Endometrium (tissue), 2 donors: ENCODE measurements at regions not wholly inside any gene's neighbourhood (a gene's known extent, or its start where the extent isn't known, plus 50 kb on each side); places are given as distances from the start of the nearest gene placed in this dataset.
"Not testable (repeated sequence)": the region's sequence is repeated elsewhere in the genome, so short reads cannot be mapped to it uniquely, and the experiment has no call there.

Experiments used
- FAIRE-seq: peaks from 2 replicates; lab custom pipeline; 2012; peaks lifted over from hg19 to GRCh38; lab: Jason Lieb, UNC
- donor health status: control.
- donor health status: control.

DNA sequence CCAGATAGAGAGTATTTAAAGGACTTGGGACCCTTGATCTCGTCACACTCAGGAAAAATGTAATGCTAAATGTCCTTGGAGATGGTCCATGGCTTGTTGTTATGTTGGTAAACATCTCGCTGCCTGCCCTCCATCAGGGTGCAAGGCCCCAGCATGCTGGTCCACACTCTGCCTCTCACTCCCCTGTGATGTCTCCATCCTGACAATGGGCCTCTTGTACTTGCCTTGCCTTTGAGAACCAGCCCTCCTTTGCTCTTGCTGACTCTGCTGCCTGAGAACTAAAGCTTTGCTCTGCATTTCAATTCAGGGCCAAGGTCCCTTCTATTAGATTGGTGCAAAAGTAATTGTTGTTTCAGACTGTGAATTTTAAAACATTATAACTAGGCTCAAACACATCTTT is 131.0 kb upstream of the LMNTD1 start:
- FAIRE-seq, result no peak

DNA sequence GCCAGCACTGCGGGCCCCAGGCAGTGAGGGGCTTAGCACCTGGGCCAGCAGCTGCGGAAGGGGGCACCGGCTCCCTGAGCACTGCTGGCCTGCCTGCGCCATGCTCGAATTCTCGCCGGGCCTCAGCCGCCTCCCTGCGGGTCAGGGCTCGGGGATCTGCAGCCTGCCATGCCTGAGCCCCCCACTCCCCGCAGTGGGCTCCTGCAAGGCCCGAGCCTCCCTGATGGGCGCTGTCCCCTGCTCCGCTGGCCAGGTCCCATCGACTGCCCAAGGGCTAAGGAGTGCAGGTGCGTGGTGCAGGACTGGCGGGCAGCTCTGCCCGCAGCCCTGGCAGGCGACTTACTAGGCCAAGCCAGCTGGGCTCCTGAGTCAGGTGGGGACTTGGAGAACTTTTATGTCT is 133.3 kb upstream of the LMNTD1 start:
- no peak for FAIRE-seq

DNA sequence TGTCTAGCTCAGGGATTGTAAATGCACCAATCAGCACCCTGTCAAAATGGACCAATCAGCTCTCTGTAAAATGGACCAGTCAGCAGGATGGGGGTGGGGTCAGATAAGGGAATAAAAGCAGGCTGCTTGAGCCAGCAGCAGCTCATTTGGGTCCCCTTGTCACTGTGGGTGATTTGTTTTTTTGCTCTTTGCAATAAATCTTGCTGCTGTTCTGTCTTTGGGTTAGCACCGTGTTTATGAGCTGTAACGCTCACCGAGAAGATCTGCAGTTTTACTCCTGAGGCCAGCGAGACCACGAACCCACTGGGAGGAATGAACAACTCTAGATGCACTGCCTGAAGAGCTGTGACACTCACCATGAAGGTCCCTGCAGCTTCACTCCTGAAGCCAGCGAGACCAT is 134.1 kb upstream of the LMNTD1 start:
- no peak for FAIRE-seq

DNA sequence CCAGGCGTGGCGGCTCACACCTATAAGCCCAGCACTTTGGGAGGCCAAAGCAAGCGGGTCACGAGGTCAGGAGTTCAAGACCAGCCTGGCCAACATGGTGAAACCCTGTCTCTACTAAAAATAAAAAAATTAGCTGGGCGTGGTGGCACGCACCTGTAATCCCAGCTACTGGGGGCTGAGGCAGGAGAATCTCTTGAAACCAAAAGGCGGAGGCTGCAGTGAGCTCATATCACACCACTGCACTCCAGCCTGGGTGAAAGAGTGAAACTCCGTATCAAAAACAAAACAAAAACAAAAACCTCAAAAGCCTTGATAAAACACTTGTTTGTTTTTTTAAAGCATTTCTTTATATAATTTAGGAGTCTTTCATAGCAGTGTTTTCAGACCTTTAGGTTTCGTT is 135.8 kb upstream of the LMNTD1 start:
- FAIRE-seq, result not testable (repeated sequence)

DNA sequence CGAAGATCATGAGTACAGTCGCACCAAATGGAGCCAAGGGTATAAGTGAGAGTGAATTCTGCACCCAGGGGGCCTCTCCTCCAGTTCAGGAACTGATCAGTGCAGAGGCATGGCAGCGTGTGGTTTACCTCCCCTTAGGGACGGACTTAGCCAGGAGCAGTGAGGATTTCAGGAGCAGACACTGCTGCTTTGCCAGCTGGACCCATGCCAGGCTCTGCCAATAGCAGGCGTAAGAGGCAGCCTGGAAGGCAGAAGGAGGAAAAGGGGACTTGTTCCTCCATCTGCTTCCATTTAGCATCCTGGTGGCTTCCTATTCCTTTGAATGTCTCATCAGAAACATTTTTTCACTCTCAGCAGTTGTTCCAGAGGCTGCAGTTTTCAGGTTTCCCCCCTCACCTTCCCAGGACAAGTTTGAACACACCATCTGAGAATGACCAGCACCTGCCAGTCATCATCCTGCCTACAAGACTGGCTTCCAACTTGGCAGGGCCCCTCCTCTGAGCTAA is 137.0 kb upstream of the LMNTD1 start:
- no peak for FAIRE-seq

DNA sequence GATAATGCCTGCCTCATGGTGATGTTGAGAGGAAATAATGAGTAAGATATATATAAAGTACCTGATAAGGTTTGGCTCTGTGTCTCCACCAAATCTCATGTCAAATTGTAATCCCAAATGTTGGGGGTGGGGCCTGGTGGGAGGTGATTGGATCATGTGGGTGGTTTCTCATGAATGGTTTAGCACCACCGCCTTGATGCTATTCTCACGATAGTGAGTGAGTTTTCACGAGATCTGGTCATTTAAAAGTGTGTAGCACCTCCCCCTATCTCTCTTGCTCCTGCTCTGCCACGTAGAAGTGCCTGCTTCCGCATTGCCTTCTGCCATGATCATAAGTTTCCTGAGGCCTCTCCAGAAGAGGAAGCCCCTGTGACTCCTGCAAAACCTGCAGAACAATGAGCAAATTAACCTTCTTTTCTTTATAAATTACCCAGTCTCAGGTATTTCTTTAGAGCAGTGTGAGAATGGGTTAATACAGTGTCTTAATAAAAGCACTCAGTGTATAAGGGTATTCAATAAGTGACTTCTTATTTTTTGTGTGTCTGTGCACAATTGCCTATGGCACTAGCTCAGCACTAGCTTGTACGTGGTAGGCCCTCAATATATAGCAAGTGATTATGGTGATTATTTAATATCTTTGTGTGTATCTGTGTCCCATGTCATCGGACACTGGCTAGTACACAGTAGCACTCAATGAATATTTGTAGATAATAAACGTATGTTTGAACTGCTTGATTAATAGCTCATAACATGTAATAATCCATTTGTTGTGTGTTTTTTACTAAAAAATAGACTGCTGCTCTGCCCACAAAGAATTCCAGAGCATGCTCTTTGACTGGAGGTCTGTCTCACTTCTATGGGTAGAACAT is 138.1 kb upstream of the LMNTD1 start:
- FAIRE-seq, result no peak

DNA sequence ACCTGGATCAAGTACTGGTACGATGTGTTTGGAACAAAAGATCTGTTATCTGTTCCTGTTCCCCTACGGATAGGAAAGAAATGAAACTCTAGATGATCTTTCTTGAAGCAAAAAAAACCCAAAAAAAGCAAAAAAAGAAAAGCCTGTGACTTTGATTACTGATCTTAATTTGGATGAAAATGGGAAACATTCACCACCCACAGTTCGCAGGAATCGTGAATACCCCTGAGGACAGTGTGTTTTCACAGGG is 138.7 kb upstream of the LMNTD1 start:
- no peak for FAIRE-seq

DNA sequence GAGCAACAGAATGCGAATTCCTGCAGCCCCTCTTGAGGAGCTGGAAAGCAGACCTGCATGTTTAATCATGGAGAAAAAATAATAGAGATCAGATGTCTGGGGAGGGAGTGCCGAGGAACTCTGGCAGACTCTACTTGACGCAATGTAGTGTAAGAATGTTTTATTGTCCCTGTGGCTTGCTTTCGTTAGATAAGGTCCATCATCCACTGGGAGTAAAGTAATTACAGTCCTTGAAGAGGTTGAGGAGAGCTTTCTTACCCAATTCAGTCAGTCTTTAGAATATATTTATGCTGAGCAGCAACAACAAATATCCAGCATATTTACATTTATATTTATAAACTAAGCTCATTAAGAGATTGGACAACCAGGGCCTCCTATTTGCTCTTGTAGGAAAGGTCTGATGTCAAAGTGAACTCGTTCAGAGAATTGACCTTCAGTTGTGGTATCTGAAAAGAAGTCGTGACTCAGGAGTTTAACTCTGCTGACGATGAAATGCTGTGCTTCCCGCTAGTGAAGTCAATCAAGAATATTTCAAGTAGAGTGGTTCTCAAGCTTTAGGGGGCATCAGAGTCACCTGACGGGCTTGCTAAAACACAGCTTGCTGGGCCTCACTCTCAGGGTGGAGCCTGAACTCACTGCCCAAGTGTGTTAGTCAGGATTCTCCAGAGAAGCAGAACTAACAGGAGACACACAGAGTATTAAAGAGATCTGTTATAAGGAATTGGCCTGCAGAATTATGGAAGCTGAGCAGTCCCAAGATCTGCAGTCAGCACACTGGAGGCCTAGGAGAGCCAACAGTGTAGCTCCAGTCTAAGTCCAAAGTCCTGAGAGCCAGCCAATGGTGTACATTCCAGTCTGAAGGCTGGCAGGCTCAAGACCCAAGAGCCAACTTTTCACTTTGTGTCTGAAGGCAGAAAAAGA is 139.3 kb upstream of the LMNTD1 start:
- no peak for FAIRE-seq

DNA sequence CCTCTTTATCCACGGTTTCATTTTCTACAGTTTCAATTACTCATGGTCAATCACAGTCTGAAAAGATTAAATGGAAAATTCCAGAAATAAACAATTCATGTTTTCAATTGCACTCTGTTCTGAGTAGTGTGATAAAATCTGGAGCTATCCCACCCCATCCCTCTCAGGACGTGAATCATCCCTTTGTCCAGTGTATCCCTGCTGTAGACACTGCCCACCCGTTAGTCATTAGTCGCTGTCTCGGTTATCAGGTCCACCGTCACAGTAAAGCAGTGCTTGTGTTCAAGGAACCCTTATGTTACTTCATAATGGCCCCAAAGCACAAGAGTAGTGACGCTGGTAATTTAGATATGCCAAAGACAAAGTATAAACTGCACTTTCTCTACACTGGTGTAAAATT is 141.0 kb upstream of the LMNTD1 start:
- FAIRE-seq, result peak; percentile 31

DNA sequence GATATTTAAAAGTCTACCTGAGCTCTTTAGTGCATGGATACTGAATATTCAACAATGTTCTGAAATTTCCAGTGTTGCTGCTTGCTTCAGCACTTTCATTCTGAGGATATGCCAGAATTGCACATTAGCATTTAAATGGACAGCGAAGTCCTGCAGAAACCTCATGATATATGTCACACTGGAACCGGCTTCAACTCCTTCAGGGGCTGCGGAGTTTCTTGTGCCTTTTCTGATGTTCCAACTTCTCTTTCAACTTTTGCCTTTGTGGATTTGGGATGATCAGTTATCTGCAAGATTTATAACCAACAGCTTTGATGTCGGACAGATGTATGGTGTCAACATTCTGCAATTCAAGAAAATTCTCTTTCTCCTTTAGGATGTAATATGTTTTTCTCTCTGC is 142.5 kb upstream of the LMNTD1 start:
- FAIRE-seq, result no peak

DNA sequence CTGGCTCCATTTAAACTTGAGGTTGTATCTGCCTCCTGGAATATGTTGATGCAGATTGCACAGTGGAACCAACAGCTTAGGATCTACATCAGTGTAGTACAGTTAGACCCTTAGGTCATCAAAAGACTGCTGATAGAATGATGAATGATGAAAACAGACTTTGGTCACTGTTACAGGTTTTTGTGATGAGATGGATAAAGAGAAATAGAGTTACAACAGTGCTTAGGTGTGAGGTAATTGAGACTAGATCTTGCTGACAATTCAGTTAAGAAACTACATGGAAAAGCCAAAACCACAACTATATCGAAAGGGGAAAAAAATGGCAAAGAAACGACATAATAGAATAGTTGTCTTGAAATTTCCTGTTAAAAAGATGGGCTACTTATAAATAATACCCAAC is 145.7 kb upstream of the LMNTD1 start:
- no peak for FAIRE-seq

DNA sequence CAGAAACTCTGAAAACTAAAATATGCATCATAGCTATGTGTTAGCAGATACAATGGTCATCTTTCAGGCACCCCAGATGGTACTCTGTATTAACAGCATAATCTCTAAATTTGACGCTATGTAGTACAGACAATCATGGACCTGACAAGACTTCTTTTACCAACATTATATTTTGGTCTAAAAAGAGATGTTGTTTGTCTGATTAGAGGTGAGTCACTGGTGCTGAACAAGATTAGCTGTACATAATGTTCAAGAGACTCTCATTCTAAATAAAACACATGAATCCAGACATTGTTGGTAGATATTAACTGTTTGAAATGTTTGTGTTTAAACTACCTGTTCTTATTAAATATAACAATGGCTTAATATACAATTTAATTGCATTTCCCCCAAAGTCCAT is 146.4 kb upstream of the LMNTD1 start:
- FAIRE-seq, result no peak

DNA sequence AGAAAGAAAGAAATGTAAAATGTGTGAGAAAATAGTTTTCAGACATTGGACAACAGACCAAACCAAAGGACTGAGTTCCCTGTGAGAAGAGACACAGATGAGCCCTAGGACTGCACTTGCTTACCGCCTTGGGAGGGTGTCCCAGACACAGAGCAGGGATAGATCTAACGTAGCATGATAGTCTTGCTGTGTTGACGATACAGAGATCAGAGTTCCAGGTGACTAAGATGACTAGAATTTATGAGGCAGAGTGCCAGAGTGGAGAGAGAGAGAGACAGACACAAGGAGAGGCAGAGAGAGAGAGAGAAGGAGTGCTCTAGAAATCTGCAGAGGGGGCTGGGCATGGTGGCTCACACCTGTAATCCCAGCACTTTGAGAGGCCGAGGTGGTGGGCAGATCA is 148.2 kb upstream of the LMNTD1 start:
- FAIRE-seq, result no peak

DNA sequence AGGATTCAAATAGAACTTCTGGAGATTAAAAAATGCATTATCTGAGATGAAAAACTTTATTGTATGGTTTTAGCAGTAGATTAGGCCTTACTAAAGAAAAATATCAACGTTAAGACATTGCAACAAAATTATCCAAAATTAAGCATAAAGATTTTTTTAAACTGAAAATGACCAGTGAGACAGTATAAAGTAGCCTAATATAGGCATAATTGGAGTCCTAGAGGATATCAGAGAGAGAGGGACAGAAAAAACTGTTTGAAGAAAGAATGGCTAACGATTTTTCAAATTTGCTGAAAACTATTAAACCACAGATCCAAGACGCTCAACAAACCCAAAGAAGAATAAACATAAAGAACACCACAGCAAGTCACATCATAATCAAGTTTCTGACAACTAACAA is 149.5 kb upstream of the LMNTD1 start:
- FAIRE-seq, result no peak

DNA sequence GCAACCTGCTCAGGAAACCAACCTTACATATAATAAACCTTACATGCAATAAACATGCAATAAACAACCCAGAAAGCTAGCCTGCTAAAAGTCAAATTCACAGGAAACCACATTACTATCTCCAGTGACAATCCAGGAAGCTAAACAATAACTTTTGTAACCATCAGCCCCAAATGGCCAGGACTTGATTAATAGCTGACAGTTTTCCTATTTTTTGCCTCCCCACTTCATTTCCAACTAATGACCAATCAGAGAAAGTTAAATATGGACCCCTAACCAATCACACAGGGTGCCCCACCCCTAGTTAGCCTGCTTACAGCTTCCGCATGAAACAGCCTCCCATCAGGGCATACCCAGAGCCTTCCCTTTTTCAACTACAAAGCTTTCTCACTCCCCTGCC is 152.2 kb upstream of the LMNTD1 start:
- no peak for FAIRE-seq

DNA sequence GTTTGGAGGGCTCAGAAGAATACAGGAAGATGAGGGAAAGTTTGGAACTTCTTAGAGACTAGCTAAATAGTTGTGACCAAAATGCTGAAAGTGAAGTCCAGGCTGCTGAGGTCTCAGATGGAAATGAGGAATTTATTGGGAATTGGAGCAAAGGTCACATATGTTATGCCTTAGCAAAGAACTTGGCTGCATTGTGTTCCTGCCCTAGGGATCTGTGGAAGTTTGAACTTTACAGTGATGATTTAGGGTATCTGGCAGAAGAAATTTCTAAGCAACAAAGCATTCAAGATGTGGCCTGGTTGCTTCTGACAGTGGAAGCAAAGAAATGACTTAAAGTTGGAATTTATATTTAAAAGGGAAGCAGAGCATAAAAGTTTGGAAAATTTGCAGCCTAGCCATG is 153.6 kb upstream of the LMNTD1 start:
- FAIRE-seq, result not testable (repeated sequence)

DNA sequence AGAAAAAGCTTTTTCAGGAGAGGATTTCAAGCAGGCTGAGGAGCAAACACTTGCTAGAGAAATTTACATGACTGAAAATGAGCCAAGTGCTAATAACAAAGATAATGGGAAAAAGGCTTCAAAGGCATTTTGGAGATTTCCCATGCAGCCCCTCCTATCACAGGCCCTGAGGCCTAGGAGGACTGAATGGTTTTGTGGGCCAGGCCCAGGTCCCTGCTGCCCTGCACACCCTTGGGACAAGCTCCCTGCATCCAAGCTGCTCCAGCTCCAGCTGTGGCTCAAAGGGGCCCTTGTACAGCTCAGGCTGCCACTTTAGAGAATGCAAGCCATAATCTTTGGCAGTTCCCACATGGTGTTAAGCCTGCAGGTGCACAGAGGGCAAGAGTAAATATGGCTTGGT is 154.0 kb upstream of the LMNTD1 start:
- no peak for FAIRE-seq

DNA sequence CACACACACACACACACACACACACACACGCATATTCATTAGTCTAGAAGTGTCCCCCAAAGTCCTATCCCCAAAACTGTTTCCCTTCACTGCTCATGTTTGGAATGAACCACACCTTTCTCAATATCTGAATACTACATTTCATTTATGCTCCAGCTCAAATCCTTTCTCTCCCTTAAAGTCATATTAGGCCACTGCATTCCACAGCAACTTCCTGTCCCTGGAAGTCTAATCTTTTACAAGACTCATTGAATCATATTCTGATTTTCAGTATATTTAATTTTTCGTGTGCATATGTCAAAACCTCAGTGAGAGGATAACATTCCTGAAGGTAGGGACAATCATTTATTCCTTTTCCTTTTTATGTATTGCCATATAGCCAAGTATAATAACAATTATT is 155.6 kb upstream of the LMNTD1 start:
- FAIRE-seq, result no peak

DNA sequence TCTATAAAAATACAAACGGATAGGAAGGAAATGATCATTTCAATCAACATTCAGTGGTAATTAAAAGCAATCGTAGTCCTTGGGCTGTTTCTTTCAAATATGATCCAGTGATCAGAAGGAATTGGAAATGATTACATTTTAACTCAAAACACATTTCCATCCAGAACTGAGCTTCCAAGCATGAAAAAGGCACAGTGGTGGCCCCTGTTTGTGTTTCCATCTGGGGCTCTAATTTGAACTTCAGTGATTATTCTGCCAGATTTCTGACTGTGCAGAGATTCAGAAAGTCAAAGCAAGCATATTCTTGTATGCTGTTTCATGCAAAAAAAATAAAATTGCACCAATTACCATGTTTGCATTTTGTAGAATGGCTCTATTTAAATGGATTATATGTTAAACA is 157.0 kb upstream of the LMNTD1 start:
- no peak for FAIRE-seq

DNA sequence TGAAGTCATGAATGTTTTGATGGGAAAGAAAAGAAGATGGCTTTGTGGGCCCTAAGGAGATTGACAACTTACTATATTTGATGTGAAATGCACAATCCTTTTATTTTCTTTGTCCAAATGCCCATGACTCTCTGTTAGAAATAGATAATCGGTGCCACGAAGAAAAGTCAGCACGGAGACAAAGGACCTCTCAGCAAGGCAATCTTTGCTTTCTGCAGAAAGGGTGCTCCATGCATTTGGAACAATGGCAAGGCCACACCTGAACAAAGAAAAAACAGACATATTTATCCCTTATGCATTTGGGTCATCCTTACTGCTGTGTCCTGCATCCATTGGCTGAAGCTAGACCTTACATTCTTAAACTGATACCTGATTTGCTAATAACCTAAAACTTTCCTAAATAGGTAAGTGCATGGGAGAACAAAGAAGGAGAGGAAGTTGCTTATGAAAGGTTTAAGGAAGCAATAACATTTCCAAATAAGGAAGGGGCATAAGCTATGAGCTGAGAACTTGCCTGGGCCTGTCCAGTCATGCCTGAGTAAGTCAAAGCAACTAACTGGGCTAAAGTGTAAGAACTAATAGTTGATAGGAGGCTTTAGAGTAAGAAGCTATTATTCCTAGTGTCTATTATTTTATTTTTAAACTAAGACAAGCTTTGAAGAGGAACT is 158.0 kb upstream of the LMNTD1 start:
- not testable (repeated sequence) for FAIRE-seq

DNA sequence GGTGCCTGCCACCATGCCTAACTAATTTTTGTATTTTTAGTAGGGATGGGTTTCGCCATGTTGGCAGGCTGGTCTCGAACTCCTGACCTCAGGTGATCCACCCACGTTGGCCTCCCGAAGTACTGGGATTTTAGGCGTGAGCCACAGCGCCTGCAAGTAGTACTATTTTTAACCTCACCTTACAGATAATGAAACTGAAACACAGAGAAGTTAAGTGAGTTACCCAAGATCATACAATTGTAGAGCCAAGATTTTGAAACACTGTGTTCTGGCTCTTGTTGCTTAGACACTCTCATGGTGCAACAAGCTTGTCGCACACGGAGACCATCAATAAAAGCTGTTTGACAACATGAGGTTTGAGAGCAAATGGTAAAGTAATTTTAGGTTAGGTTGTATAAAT is 159.1 kb upstream of the LMNTD1 start:
- FAIRE-seq, result no peak

DNA sequence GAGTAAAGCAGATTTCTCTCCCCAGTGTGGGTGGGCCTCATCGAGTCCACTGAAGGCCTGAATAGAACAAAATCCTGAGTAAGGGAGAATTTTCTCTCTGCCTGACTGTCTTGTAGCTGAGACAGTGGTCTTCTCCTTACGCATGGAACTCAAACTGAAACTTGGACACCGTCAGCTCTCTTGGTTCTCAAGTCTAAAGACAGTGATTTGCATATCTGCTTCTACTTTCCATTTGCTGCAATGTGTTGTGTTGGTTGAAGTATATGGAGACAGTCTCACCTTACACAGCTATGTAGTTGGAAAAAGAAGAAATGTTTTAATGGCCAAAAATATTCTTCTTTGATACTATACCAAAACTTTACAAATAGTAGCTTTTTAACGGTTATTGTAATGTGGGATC is 160.2 kb upstream of the LMNTD1 start:
- no peak for FAIRE-seq
